GM19468 (cell line): ENCODE measurements at regions not wholly inside any gene's neighbourhood (a gene's known extent, or its start where the extent isn't known, plus 50 kb on each side); places are given as distances from the start of the nearest gene placed in this dataset.
"Not testable (repeated sequence)": the region's sequence is repeated elsewhere in the genome, so short reads cannot be mapped to it uniquely, and the experiment has no call there.

Source experiments
- ATAC-seq: cut with Tn5 transposase; IDR thresholded peaks from one replicate; pipeline ENCODE4 v1.9.1; 2021; ENCODE audit warnings: mild to moderate bottlenecking, moderate library complexity, moderate number of reproducible peaks; ENCODE audit not compliant: unreplicated experiment; ENCODE audit errors: extremely low read depth

- ATAC-seq: no peak
These were observed 50.5 kb upstream of the FOXP2 start for GRCh38 chr7:114364151-114364550.

- no peak for ATAC-seq
These were observed 51.3 kb upstream of the FOXP2 start for GRCh38 chr7:114363292-114363691.

GRCh38 chr7:114358911-114359310 is 55.7 kb upstream of the FOXP2 start:
- no peak for ATAC-seq

GRCh38 chr7:114356133-114356532 is 58.5 kb upstream of the FOXP2 start:
- no peak for ATAC-seq

GRCh38 chr7:114354306-114354705 is 60.3 kb upstream of the FOXP2 start:
- ATAC-seq: no peak

GRCh38 chr7:114345494-114345893 is 69.1 kb upstream of the FOXP2 start:
- ATAC-seq: no peak

GRCh38 chr7:114343949-114344708 is 70.5 kb upstream of the FOXP2 start:
- no peak for ATAC-seq

GRCh38 chr7:114342431-114343179 is 72.0 kb upstream of the FOXP2 start:
- ATAC-seq: no peak

- no peak for ATAC-seq
These were observed 73.0 kb upstream of the FOXP2 start for GRCh38 chr7:114341648-114342047.

- ATAC-seq: no peak
These were observed 79.6 kb upstream of the FOXP2 start for GRCh38 chr7:114334989-114335388.

GRCh38 chr7:114329458-114329857 is 85.2 kb upstream of the FOXP2 start:
- ATAC-seq: not testable (repeated sequence)

- no peak for ATAC-seq
These were observed 97.0 kb upstream of the FOXP2 start for GRCh38 chr7:114317450-114318098.

GRCh38 chr7:114312649-114313048 is 102.0 kb upstream of the FOXP2 start:
- ATAC-seq: no peak

- ATAC-seq: no peak
These were observed 104.1 kb upstream of the FOXP2 start for GRCh38 chr7:114310345-114311110.

GRCh38 chr7:114309729-114310128 is 104.9 kb upstream of the FOXP2 start:
- no peak for ATAC-seq

- ATAC-seq: no peak
These were observed 111.3 kb upstream of the FOXP2 start for GRCh38 chr7:114303301-114303700.

- no peak for ATAC-seq
These were observed 111.8 kb upstream of the FOXP2 start for GRCh38 chr7:114302858-114303257.

GRCh38 chr7:114298011-114298410 is 116.6 kb upstream of the FOXP2 start:
- ATAC-seq: no peak

GRCh38 chr7:114297121-114297520 is 117.5 kb upstream of the FOXP2 start:
- no peak for ATAC-seq

GRCh38 chr7:114295522-114295921 is 119.1 kb upstream of the FOXP2 start:
- ATAC-seq: no peak
